ENCODE measurements at regions not wholly inside any gene's neighbourhood (a gene's known extent, or its start where the extent isn't known, plus 50 kb on each side); places are given as distances from the start of the nearest gene placed in this dataset.

GRCh38 chr10:78981257-78981969 is 87.4 kb upstream of the ZMIZ1 start:
- intact Hi-C loops (cut with micrococcal nuclease): loop anchor here (10.0 kb wide), 1 partner anchor 83 kb away; the partner anchor contains the start of gene ZMIZ1
- Histone ChIP-seq H3K4me1 (peaks cover 28% of the 10 kb centered on the region), H3K36me3 (no peaks in the 10 kb centered on the region), H3K27me3 (ENCODE audit: low read depth) (no peaks in the 10 kb centered on the region), H3K4me3 (no peak overlapping the region), H3K9me3 (replicated peaks) (no peaks in the 10 kb centered on the region), H3K27ac (replicated peaks) (no peak overlapping the region)
- TF ChIP-seq CTCF (IDR thresholded peaks at IDR 0.05; ENCODE audit: borderline replicate concordance): no peak
- no peak for DNase-seq

- Histone ChIP-seq H3K4me1 (peaks cover 28% of the 10 kb centered on the region), H3K27me3 (ENCODE audit: low read depth) (no peaks in the 10 kb centered on the region), H3K9me3 (replicated peaks) (no peaks in the 10 kb centered on the region), H3K4me3 (no peak overlapping the region), H3K27ac (replicated peaks) (no peak overlapping the region), H3K36me3 (no peaks in the 10 kb centered on the region)
- intact Hi-C loops (cut with micrococcal nuclease): loop anchor here (10.0 kb wide), 1 partner anchor 83 kb away; the partner anchor contains the start of gene ZMIZ1
- peak; percentile 71 for DNase-seq
- no peak for TF ChIP-seq CTCF (IDR thresholded peaks at IDR 0.05; ENCODE audit: borderline replicate concordance)
Observed at GRCh38 chr10:78981970-78982281, 86.8 kb upstream of the ZMIZ1 start.

GRCh38 chr10:78982726-78983125 is 86.0 kb upstream of the ZMIZ1 start:
- intact Hi-C loops (cut with micrococcal nuclease): loop anchor here (10.0 kb wide), 1 partner anchor 82 kb away; the partner anchor contains the start of gene ZMIZ1
- no peak for TF ChIP-seq CTCF (IDR thresholded peaks at IDR 0.05; ENCODE audit: borderline replicate concordance)
- no peak for DNase-seq
- Histone ChIP-seq H3K36me3 (no peaks in the 10 kb centered on the region), H3K27ac (replicated peaks) (no peak overlapping the region), H3K9me3 (replicated peaks) (no peaks in the 10 kb centered on the region), H3K4me3 (no peak overlapping the region), H3K27me3 (ENCODE audit: low read depth) (no peaks in the 10 kb centered on the region), H3K4me1 (peaks cover 23% of the 10 kb centered on the region)

GRCh38 chr10:78983608-78984007 is 85.2 kb upstream of the ZMIZ1 start:
- DNase-seq: no peak
- no peaks in the 10 kb centered on the region for H3K9me3 ChIP-seq (replicated peaks)
- peaks cover 17% of the 10 kb centered on the region for H3K4me1 ChIP-seq
- no peak overlapping the region for H3K27ac ChIP-seq (replicated peaks)
- TF ChIP-seq CTCF (IDR thresholded peaks at IDR 0.05; ENCODE audit: borderline replicate concordance): no peak
- H3K36me3 ChIP-seq: no peaks in the 10 kb centered on the region
- no peak overlapping the region for H3K4me3 ChIP-seq
- intact Hi-C loops (cut with micrococcal nuclease): loop anchor here (10.0 kb wide), 1 partner anchor 81 kb away; the partner anchor contains the start of gene ZMIZ1
- no peaks in the 10 kb centered on the region for H3K27me3 ChIP-seq (ENCODE audit: low read depth)

- H3K4me1 ChIP-seq: peaks cover 4% of the 10 kb centered on the region
- intact Hi-C loops (cut with micrococcal nuclease): loop anchor here (10.0 kb wide), 1 partner anchor 79 kb away; the partner anchor contains the start of gene ZMIZ1
- H3K27me3 ChIP-seq (ENCODE audit: low read depth): no peaks in the 10 kb centered on the region
- peaks cover 5% of the 10 kb centered on the region for H3K9me3 ChIP-seq (replicated peaks)
- no peaks in the 10 kb centered on the region for H3K36me3 ChIP-seq
- H3K4me3 ChIP-seq: no peak overlapping the region
- no peak for DNase-seq
- no peak overlapping the region for H3K27ac ChIP-seq (replicated peaks)
- no peak for TF ChIP-seq CTCF (IDR thresholded peaks at IDR 0.05; ENCODE audit: borderline replicate concordance)
Observed at GRCh38 chr10:78985973-78986818, 82.6 kb upstream of the ZMIZ1 start.
